Body of pancreas (tissue), 4 donors: ENCODE measurements at regions not wholly inside any gene's neighbourhood (a gene's known extent, or its start where the extent isn't known, plus 50 kb on each side); places are given as distances from the start of the nearest gene placed in this dataset.

Source experiments
- POLR2A ChIP-seq, 3 donors: fragments of 450-650 bp; IDR thresholded peaks; one replicate each; pipeline ENCODE4 v1.6.1; 2016; ENCODE audit warnings: antibody characterized with exemption in 3 of 3, mild to moderate bottlenecking in 2 of 3
- TF ChIP-seq, protein P1 (sequence below), 7 experiments: fragments of 450-650 bp in 4 of 7; fragments of 200-600 bp in 3 of 7; sonication (generic) in 3 of 7; IDR thresholded peaks; one replicate each; pipeline ENCODE4 v1.5.1; 2016 to 2019; ENCODE audit warnings: antibody characterized with exemption in 7 of 7

DNA sequence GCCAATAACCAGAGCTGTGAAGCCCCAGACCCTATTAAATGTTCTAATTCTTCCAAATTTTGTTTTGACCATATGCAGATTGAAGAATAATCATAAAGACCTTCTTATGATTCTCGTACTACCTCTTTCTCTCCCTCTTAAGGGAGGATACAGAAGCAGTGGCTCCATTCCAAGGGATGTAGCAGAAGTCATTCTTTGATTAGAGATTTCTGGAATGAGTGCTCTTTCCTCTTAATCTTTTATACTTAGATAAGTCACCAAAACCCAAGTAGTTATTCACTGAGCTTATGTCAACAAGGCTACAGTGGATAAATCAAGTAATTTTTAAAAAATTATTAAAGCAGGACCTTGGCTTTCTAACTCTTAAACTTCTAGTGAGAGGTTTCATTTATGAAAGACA is 266.0 kb upstream of the STXBP5 start:
- no peak for TF ChIP-seq POLR2A (IDR thresholded peaks at IDR 0.05)
- TF ChIP-seq, protein P1, sequence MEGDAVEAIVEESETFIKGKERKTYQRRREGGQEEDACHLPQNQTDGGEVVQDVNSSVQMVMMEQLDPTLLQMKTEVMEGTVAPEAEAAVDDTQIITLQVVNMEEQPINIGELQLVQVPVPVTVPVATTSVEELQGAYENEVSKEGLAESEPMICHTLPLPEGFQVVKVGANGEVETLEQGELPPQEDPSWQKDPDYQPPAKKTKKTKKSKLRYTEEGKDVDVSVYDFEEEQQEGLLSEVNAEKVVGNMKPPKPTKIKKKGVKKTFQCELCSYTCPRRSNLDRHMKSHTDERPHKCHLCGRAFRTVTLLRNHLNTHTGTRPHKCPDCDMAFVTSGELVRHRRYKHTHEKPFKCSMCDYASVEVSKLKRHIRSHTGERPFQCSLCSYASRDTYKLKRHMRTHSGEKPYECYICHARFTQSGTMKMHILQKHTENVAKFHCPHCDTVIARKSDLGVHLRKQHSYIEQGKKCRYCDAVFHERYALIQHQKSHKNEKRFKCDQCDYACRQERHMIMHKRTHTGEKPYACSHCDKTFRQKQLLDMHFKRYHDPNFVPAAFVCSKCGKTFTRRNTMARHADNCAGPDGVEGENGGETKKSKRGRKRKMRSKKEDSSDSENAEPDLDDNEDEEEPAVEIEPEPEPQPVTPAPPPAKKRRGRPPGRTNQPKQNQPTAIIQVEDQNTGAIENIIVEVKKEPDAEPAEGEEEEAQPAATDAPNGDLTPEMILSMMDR (IDR thresholded peaks at IDR 0.05) = no peak
